ENCODE measurements at regions not wholly inside any gene's neighbourhood (a gene's known extent, or its start where the extent isn't known, plus 50 kb on each side); places are given as distances from the start of the nearest gene placed in this dataset.

GRCh38 chr5:88657906-88658775, 224.8 kb downstream of the MEF2C start:
- Histone ChIP-seq H3K36me3 (ENCODE audit: control insufficient read depth in 2 of 2, insufficient read depth in 2 of 2, low read length in 1 of 2) (no peaks in the 10 kb centered on the region), H3K79me2 (ENCODE audit: control insufficient read depth, insufficient read depth, low read length) (no peaks in the 10 kb centered on the region), H3K27ac (ENCODE audit: control insufficient read depth, insufficient read depth) (no peak overlapping the region), H3K4me3 (no peak overlapping the region), H3K4me1 (ENCODE audit: control insufficient read depth, insufficient read depth, low read length) (peaks cover 20% of the 10 kb centered on the region), H2AFZ (ENCODE audit: control insufficient read depth, low read depth, low read length) (no peak overlapping the region), H4K20me1 (ENCODE audit: control insufficient read depth, insufficient read depth) (no peaks in the 10 kb centered on the region), H3K4me2 (ENCODE audit: control insufficient read depth, insufficient read depth) (no peak overlapping the region), H3K9ac (ENCODE audit: control insufficient read depth, insufficient read depth, low read length) (no peak overlapping the region), H3K9me3 (replicated peaks; ENCODE audit: control insufficient read depth, insufficient read depth, low read length) (peaks cover 2% of the 10 kb centered on the region; the same call in 2 of the 3 replicates), H3K27me3 (replicated peaks in 1 of 2; ENCODE audit: control insufficient read depth in 2 of 2, insufficient read depth in 2 of 2, low read length in 1 of 2) (peaks cover 0 to 14% of the 10 kb centered on the region in 2 experiments; a peak in 2 of 4 replicates)
- FAIRE-seq (no peak), DNase-seq (ENCODE audit: low read depth, low spot score) (no peak), ATAC-seq (no peak)
- POLR2A ChIA-PET: no interaction called here
- TF ChIP-seq EP300 (IDR thresholded peaks at IDR 0.05; ENCODE audit: borderline replicate concordance in 1 of 2, control insufficient read depth in 1 of 2, low read depth in 2 of 2, low read length in 2 of 2): no peak
- TF ChIP-seq SKIL (IDR thresholded peaks at IDR 0.05; ENCODE audit: low read depth, poor library complexity, severe bottlenecking): no peak
- TF ChIP-seq EGR1 (IDR thresholded peaks at IDR 0.05; ENCODE audit: borderline replicate concordance in 1 of 2, low read depth in 2 of 2, low read length in 2 of 2): no peak
- TF ChIP-seq EZH2 (IDR thresholded peaks at IDR 0.05; ENCODE audit: borderline replicate concordance, control insufficient read depth, low read depth, low read length): no peak
- no peak for TF ChIP-seq IKZF1 (conservative IDR thresholded peaks at IDR 0.05)
- no peak for TF ChIP-seq NFYB (IDR thresholded peaks at IDR 0.05; ENCODE audit: insufficient read depth, low read depth, low read length)
- no peak for TF ChIP-seq RBBP5 (conservative IDR thresholded peaks at IDR 0.05)
- TF ChIP-seq NR2C1 (IDR thresholded peaks at IDR 0.05): no peak
- in situ Hi-C loops (cut with MboI) (no loop called here), intact Hi-C loops (cut with micrococcal nuclease; ENCODE audit: unreplicated experiment) (no loop called here)
- 57% methylated on average over 5 of the region's 5 CpGs for WGBS (ENCODE audit: insufficient coverage, insufficient replicate concordance, low lambda C conversion rate, missing lambda C conversion rate)
- CTCF ChIA-PET: interaction anchor here (0.8 to 3.1 kb wide), 4 partner anchors 8 to 32 kb away, joined by 3 to 11 read pairs (median 6); no protein-coding TSS in a partner anchor
- SMC1A ChIA-PET (ENCODE audit: uncharacterized antibody, unreplicated experiment): interaction anchor here (0.9 to 1.9 kb wide), 5 partner anchors 8 to 19 kb away, joined by 3 to 10 read pairs (median 3); no protein-coding TSS in a partner anchor
- no TSS peak for BruUV-seq (replicated peaks)
- RAD21 ChIA-PET (ENCODE audit: unreplicated experiment): interaction anchor here (0.8 to 1.2 kb wide), 2 partner anchors 9 to 14 kb away, joined by 3 read pairs; no protein-coding TSS in a partner anchor

All from GM12878 (cell line).